ENCODE measurements at regions not wholly inside any gene's neighbourhood (a gene's known extent, or its start where the extent isn't known, plus 50 kb on each side); places are given as distances from the start of the nearest gene placed in this dataset.

GRCh38 chr12:19068137-19068536, 61.4 kb upstream of the PLEKHA5 start (continued):
- no peak for TF ChIP-seq CHD7 (IDR thresholded peaks at IDR 0.05; ENCODE audit: insufficient replicate concordance, low read length)

All from H1 (cell line).